Right ventricle myocardium inferior (tissue), 1 donor: ENCODE measurements at regions not wholly inside any gene's neighbourhood (a gene's known extent, or its start where the extent isn't known, plus 50 kb on each side); places are given as distances from the start of the nearest gene placed in this dataset.

Source experiments
- ATAC-seq: fragments of 200-7000 bp; cut with Tn5 transposase; one replicate; pipeline ENCODE4 v1.9.1; 2020; ENCODE audit warnings: mild to moderate bottlenecking, moderate library complexity
- DNase-seq: peaks from one replicate; pipeline ENCODE4 v3.0.0; 2021; ENCODE audit errors: missing footprints
- intact Hi-C: fragments of 100-400 bp; cut with DNase I; formaldehyde crosslinking; loops from one replicate; pipeline ENCODE4 v1.11.0; 2022
- donor health status: DM: no; HTN: yes; CAD: no; lungs with severe emphysema.

DNA sequence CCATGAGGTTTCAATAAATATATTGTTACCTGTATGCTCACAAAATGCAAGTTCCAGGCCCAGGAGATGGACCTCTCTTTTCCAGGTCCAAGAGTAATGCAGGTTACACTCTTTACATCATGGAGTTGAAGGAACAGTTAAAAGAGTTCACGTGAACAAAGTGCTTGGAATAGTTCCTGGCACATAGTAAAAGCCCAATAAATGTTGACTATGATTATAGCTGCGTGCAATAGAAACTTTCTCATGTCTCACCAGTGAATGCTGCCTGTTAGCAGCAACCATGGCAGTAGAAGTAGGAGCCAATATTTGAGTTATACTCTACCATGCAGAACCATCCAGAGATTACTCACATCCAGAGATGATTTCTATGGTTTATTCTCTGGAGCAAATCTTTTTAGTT, 707.5 kb downstream of the DHX35 start:
- intact Hi-C loops, result no loop called here
- no peak for ATAC-seq
- no peak for DNase-seq

DNA sequence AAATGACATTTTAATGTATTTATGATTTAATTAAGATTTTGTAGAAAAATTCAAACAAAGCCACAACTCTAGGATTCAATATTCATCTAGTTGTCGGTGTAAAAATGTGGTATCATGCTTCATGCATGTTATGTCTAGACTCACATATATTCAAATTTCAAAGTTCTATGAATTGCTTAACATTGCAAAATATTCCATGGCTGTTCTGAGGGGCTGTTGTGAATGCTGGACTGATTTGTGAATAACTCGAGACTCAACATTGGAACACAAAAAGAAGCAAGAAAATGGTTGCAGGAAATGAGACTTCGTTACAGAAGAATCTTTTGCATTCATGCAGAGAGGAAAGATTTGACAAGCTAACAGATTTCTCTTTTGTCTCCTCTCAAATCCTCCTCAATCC, 705.9 kb downstream of the DHX35 start:
- ATAC-seq, result no peak

DNA sequence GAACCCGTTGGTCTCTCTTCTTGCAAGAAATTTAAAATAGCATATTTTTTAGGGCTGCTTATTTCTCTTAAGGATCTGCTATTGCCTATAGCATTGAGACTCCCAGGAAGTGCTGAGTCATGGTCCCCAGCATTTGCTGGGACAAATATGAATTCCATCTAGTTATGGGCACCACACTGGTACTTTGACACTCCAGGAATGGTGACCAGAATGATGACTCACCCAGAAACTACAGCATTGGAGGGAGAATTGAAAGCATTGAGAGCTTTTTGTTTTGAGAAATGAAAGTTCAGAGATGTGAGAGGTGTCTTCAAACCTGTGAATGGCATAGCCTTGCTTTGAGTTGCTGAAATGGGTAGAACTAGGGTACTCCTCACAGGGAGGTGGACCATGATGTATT, 699.7 kb downstream of the DHX35 start:
- DNase-seq (no peak), ATAC-seq (no peak)
- intact Hi-C loops, result no loop called here

More for the DNA sequence above, 705.9 kb downstream of the DHX35 start:
- DNase-seq, result no peak
- intact Hi-C loops, result no loop called here

DNA sequence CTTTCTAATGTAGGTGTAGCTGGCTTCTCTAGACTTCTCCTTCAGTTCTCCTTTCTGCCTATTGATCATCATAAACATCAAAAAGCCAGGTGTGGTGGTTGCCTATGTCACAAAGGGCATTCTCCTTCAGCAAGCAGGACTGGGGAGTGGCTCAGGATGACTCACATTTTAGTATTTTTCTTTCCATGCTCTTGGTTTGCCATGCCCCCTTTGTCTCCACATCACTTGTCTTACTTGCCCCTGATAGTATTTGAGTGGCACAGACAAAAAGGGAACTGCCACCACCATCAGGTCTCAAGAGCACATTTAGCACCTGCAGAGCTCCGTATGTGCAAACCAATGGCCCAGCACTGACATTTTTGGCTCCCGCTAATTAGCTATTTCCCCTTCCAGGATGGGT, 698.8 kb downstream of the DHX35 start:
- no peak for DNase-seq
- intact Hi-C loops, result no loop called here
- no peak for ATAC-seq

DNA sequence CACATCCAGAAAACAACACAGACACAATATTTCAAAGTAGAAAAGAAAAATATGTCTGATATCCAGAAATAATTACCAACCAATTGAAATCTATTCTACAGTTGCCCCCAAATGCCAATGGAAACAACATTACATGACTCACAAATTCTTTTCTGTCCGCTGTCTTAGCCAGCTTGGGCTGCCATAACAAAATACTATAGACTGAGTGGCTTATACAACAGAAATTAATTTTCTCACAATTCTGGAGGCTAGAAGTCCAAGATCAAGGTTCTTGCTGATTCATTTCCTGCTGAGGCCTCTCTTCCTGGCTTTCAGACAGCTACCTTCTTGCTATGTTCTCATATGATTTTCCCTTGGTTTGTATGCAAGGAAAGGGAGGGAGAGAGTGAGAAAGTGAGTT, 698.1 kb downstream of the DHX35 start:
- ATAC-seq (no peak), DNase-seq (no peak)
- intact Hi-C loops, result no loop called here

DNA sequence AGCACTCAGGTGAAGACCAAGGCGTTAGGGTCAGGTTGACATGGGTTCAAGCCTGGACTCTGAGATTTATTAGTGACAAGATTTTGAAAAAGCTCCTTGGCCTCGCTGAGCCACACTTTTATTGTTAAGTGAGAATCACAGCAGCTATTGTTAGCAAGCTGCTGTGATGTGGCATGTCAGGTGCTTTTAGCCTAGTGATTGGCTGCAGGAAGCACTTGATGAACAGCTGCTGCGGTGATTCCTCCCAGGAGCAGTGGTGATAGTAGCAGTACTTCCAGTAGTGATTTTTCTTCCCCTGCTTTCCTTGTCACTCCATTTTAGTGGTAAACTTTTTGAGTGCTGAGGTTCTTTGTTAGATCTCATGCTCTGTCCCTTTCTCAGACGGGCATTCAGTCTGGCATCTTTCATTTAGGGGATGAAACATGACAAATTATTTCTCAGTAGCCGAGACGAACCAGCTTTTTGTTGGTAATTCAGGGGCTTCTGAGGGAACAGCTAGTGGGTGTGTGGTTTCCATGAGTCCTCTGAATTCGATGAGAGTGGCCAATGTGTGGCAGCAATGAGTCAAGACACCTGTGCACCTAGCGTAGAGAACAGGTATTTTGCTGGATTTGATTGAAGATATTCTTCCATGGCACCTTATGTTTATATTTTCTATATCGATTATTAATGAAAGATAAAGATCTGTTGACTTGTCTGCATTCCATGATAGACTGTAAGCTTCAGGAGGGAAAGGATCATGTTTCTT, 696.7 kb downstream of the DHX35 start:
- ATAC-seq (no peak), DNase-seq (no peak)
- intact Hi-C loops, result no loop called here

GRCh38 chr20:39654171-39654570, 692.0 kb downstream of the DHX35 start:
- intact Hi-C loops, result no loop called here
- DNase-seq, result no peak
- ATAC-seq, result no peak

DNA sequence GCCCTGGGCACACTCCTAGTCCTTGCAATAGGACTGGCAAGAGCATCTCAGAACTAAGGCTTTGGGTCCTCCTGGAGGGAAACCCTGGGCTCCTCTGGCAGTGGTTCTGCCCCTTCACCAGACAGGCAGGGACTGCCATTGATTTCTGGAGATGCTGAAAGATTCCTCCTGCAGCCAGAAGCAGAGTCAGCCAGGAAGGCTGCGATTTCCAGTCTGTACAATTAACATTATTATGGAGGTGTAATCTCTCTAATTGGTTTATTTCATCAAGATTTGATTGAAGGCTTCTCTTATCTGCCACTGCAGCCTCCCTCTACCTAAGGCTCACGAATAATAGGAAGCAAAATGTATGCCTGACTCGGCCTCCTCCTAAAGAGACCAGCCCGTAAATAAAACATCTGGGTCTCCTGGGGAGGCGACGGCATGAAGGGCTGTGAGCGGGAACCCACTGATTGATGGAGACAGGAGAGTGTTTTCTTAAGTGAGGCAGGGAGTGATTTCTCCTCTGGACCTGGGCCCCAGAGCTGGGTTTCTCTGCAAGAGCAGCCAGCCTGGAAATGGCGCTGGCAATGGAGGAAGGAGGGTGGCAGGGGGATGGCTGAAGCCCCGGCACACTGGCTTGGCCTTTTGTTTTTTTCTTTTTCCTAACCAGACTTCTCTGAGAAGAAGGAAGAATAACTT, 689.6 kb downstream of the DHX35 start:
- DNase-seq (no peak), ATAC-seq (no peak)
- intact Hi-C loops, result no loop called here

DNA sequence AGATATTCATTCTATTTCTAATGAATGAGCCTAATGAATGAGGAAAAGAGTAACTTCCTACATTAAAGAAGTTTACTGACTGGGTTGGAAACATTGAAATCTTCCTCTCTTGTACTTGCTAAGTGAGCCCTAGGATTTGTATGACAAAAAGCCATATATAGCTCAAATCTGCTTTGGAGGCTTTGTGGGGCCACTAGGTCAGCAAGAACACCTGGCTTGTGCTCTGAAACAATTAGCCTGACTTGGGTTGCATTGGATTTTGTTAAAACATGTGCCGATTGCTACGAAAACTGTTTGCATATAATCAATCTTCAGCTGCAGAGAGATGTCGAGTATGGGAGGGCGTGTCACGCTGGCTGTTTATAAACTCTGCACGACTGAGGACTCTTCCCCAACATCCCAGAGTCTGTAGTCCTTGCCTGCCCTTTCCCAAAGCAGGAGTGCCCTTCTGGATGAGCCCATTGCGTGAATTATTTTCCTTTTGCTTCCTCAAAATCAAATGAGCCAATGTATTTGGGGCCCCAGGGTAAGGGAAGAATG, 684.8 kb downstream of the DHX35 start:
- intact Hi-C loops, result no loop called here
- ATAC-seq (no peak), DNase-seq (no peak)

- intact Hi-C loops, result no loop called here
- ATAC-seq (no peak), DNase-seq (no peak)
These were observed 683.0 kb downstream of the DHX35 start for GRCh38 chr20:39645131-39645530.

DNA sequence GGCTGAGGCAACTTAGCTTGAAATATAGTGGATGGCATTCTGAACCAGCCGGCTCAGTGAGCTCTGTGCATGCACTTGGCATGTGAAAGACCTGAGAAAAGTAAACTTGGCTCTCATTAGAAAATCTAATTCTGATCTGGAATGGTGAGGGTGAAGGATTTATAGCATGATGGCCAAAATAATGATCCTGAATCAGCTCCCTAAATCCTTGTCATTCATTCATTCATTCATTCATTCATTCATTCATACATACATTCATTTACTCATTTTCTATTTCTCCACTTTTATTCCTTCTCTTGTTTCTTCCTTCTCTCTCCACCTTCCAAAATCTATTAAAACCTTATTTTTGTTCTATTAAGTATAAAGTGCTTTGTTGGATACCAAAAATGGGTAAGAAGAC, 681.1 kb downstream of the DHX35 start:
- intact Hi-C loops, result no loop called here
- no peak for DNase-seq
- ATAC-seq, result no peak

- DNase-seq (no peak), ATAC-seq (no peak)
- intact Hi-C loops, result no loop called here
These were observed 679.3 kb downstream of the DHX35 start for GRCh38 chr20:39641423-39641822.

DNA sequence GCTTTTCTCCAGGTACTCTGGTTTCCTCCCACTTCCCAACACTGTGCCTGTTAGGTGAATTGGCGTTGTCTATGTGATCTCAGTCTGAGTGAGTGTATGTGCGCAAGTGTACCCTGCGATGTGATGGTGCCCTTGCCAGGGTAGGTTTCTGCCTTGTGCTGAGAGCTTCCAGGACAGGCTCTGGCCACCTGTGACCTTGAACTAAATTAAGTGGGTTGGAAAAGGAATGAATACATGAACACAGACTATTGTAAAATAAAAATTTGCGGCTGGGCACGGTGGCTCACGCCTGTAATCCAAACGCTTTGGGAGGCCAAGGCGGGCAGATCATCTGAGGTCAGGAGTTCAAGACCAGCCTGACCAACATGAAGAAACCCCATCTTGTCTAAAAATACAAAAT, 678.0 kb downstream of the DHX35 start:
- intact Hi-C loops, result no loop called here
- DNase-seq (no peak), ATAC-seq (no peak)

- DNase-seq, result no peak
- intact Hi-C loops, result no loop called here
These were observed 676.6 kb downstream of the DHX35 start for GRCh38 chr20:39638731-39639130.

DNA sequence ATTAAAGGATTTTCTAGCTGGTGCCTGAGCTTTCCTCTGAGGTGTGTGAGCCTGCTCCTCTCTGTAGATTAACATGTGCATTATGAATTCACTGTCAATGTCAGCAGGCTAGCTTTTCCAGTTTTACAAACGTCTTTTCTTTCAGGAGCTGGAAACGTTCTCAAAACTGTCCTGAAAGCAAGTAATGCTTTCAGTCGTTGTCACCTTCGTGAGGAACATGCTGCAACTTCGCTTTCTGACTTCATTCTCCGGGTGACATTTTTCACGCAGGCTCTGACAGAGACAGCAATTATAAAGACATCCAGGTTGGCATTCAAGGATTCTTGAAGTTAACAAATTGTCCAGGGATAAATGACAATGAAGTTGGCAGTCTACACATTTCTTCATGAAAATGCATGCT, 671.5 kb downstream of the DHX35 start:
- intact Hi-C loops, result no loop called here
- ATAC-seq, result no peak
- DNase-seq, result no peak

More at GRCh38 chr20:39638731-39639130, 676.6 kb downstream of the DHX35 start:
- ATAC-seq, result no peak

DNA sequence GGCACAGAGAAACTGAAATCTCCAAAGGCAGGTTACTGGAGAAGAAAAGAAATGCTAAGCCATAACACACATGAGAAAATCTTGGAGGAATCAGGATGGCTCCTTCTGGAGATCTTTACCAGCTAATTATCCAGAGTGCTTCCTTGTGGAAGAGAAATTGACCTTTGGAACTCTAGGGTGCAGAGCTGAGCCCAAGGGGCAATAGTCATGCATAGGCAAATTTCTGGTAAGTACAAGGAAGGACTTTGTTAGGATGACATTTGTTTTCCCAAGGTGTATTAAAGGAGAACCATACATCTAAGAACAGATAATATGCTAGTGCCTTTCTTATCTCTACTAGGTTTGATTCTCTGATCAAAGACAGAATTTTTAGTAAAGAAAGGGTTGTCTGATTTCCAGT, 670.6 kb downstream of the DHX35 start:
- ATAC-seq (no peak), DNase-seq (no peak)
- intact Hi-C loops, result no loop called here

GRCh38 chr20:39632176-39632575, 670.0 kb downstream of the DHX35 start:
- DNase-seq (no peak), ATAC-seq (no peak)
- intact Hi-C loops, result no loop called here

GRCh38 chr20:39631557-39631956, 669.4 kb downstream of the DHX35 start:
- DNase-seq (no peak), ATAC-seq (no peak)
- intact Hi-C loops, result no loop called here

- intact Hi-C loops, result no loop called here
- DNase-seq, result no peak
- no peak for ATAC-seq
These were observed 668.2 kb downstream of the DHX35 start for GRCh38 chr20:39630215-39630908.

DNA sequence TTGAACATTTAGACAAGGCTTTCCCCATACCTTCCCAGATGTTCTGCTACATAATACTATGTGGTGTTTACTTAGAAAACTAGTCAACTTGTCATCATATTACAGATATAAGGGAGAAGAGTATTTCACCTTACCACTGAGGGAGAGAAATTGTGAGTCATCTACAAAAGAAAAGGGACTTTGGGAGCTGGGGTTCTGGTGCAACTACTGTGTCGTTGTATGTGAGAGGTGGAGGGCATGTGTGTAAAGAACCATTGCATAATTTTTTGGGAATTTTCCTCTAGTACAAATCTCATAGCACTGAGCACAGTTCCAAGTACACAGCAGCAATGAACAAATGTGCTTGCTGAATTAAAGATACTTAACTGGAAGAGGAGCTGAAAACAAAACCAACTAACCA, 665.6 kb downstream of the DHX35 start:
- DNase-seq (no peak), ATAC-seq (peak; percentile 46)
- intact Hi-C loops, result no loop called here
